Bronchial epithelial cell (primary cell): ENCODE measurements at regions not wholly inside any gene's neighbourhood (a gene's known extent, or its start where the extent isn't known, plus 50 kb on each side); places are given as distances from the start of the nearest gene placed in this dataset.

ENCODE experiments used
- DNase-seq: peaks from one replicate; pipeline ENCODE4 v3.0.0-alpha.2; 2010; ENCODE audit warnings: low read depth
- FAIRE-seq: peaks from 2 replicates; lab custom pipeline; 2011; peaks lifted over from hg19 to GRCh38; lab: Jason Lieb, UNC
- H3K27me3 ChIP-seq: 2 replicates; pipeline ENCODE4 v1.5.1; 2011; ENCODE audit warnings: low read length; ENCODE audit not compliant: control insufficient read depth, insufficient read depth
- H3K36me3 ChIP-seq: 2 replicates; pipeline ENCODE4 v1.5.1; 2011; ENCODE audit warnings: low read length; ENCODE audit not compliant: control insufficient read depth, insufficient read depth
- H3K4me3 ChIP-seq: 2 replicates; pipeline ENCODE4 v1.5.1; 2011; ENCODE audit warnings: mild to moderate bottlenecking, low read depth, low read length, control low read depth
- TF ChIP-seq, protein P1 (sequence below): IDR thresholded peaks from 2 replicates; pipeline ENCODE4 v1.5.1; 2011; ENCODE audit warnings: mild to moderate bottlenecking, moderate library complexity, low read length, control low read depth, inconsistent platforms; ENCODE audit not compliant: insufficient read depth, severe bottlenecking

DNA sequence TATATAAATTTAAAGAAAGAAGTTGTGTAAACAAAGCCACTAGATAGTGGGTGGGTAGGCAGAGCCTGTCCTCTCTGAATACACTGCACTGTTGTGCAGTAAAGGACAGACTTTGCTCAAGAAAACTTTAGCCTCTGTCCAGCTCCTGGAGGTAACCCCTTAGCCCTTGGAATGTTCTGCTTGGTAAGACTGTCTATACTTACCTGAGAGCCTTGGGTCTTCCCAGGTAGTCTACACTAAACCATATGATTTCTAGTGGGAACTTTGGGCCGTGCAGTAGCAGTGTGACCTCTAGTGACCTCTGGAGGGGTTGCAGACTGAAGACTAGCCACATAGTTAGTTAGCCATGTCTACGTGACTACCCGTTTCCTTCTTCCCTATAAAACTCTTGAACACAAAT, 678.3 kb upstream of the NRXN1 start:
- Histone ChIP-seq H3K4me3 (no peak overlapping the region), H3K36me3 (no peaks in the 10 kb centered on the region), H3K27me3 (no peaks in the 10 kb centered on the region)
- TF ChIP-seq, protein P1, sequence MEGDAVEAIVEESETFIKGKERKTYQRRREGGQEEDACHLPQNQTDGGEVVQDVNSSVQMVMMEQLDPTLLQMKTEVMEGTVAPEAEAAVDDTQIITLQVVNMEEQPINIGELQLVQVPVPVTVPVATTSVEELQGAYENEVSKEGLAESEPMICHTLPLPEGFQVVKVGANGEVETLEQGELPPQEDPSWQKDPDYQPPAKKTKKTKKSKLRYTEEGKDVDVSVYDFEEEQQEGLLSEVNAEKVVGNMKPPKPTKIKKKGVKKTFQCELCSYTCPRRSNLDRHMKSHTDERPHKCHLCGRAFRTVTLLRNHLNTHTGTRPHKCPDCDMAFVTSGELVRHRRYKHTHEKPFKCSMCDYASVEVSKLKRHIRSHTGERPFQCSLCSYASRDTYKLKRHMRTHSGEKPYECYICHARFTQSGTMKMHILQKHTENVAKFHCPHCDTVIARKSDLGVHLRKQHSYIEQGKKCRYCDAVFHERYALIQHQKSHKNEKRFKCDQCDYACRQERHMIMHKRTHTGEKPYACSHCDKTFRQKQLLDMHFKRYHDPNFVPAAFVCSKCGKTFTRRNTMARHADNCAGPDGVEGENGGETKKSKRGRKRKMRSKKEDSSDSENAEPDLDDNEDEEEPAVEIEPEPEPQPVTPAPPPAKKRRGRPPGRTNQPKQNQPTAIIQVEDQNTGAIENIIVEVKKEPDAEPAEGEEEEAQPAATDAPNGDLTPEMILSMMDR, result peak; percentile 17
- DNase-seq (no peak), FAIRE-seq (no peak)

DNA sequence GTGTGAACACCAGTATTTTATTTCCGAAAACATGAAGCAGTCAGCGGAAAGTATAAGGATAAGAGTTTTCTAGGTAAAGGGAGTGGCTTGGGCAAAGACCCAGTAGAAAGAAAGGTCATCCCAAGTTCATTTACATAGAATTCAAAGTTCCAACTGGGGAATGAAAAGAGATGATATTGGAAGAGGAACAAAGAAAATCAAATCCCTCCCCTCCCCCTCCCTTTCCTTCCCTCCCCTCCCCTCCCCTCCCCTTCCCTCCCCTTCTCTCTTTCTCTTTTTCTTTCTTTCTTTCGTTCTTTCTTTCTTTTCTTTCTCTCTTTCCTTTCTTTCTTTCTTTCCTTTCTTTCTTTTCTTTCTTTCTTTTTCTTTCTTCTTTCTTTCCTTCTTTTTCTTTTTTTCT, 675.7 kb upstream of the NRXN1 start:
- TF ChIP-seq, protein P1, result no peak
- Histone ChIP-seq H3K27me3 (no peaks in the 10 kb centered on the region), H3K4me3 (no peak overlapping the region), H3K36me3 (no peaks in the 10 kb centered on the region)
- no peak for DNase-seq
- no peak for FAIRE-seq

DNA sequence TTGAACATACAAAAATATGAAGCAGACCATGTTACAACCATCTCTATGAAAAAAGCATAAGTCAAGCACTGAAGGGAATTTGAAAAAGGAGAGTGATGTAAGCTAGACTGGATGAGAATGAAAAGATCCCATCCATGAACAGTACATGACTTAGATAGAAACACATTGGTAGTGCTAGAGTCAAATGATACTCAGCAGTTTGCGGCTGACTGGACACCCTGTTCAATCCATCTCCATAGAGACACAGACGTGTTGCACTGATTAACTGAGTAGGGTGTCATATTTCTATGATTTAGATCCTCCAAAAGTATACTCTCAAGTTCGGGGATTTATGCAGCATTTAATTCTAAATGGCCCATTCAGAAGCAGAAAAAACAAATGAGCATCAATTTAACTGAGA, 674.3 kb upstream of the NRXN1 start:
- no peaks in the 10 kb centered on the region for H3K27me3 ChIP-seq
- no peak overlapping the region for H3K4me3 ChIP-seq
- DNase-seq, result no peak
- TF ChIP-seq, protein P1, result no peak
- FAIRE-seq, result no peak
- H3K36me3 ChIP-seq, result no peaks in the 10 kb centered on the region

DNA sequence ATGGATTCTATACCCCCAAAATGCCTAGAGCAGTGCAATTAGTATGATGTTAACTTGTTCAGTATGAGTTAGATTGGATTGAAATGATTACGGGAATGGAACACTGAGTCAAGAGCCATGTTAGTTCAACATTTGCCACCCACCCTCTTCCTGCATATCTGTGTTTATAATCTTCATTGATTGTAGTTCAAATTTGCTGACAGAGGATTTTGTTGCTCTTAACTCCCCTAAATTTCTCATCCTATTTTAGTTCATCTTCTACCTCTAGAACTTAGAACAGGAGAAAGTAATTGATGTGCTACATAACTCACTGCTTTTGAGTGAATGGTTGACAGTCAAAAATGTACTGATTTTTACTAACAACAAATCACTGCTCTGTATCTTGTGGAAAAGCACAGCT, 673.5 kb upstream of the NRXN1 start:
- Histone ChIP-seq H3K4me3 (no peak overlapping the region), H3K27me3 (no peaks in the 10 kb centered on the region), H3K36me3 (no peaks in the 10 kb centered on the region)
- FAIRE-seq, result no peak
- TF ChIP-seq, protein P1, result no peak
- DNase-seq, result no peak

DNA sequence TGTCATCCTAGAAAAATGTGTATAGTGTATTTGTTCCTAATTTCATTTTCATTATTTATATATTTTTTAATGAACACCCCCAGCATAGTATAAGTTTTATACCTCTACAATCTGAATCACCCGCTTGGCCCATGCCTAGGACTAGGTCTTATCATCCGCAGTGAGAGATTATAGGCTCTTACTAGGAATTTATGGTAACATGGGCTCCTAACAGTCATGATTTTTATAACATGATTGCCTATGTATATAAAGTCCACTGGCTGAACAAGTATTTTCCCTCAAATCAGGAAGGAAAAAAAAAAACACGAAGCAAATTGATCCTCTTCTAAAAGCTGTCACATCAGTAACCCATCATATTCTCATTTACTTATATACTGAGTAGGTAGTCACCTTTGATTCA, 666.1 kb upstream of the NRXN1 start:
- no peak for FAIRE-seq
- DNase-seq, result no peak
- no peaks in the 10 kb centered on the region for H3K27me3 ChIP-seq
- no peaks in the 10 kb centered on the region for H3K36me3 ChIP-seq
- TF ChIP-seq, protein P1, result no peak
- no peak overlapping the region for H3K4me3 ChIP-seq

DNA sequence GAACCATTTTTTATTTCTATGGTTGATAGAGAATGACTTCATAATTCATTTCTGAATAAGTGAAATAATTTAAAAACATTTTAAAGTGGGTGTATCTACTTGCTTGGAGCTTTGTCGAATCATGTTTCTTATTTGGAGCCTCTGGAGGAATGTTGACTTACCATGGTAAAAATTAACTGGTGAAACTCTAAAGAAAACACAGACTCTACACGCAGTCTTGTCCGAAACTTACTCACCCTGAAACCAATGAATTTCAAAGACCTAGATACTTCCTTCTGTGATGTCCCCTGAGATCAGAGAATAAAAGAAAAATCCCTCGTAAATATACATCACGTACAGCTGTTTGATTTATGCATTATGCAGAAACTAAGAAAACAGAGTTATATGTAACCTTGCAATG, 665.2 kb upstream of the NRXN1 start:
- TF ChIP-seq, protein P1, result no peak
- Histone ChIP-seq H3K4me3 (no peak overlapping the region), H3K36me3 (no peaks in the 10 kb centered on the region), H3K27me3 (no peaks in the 10 kb centered on the region)
- FAIRE-seq (no peak), DNase-seq (peak; percentile 33)
